Fibroblast of pulmonary artery (primary cell): ENCODE measurements at regions not wholly inside any gene's neighbourhood (a gene's known extent, or its start where the extent isn't known, plus 50 kb on each side); places are given as distances from the start of the nearest gene placed in this dataset.

Source experiments
- DNase-seq: peaks from one replicate; pipeline ENCODE4 v3.0.0-alpha.2; 2010; ENCODE audit warnings: low read depth
- H3K4me3 ChIP-seq: replicated peaks from 2 replicates; pipeline ENCODE4 v1.5.1; 2011; ENCODE audit warnings: low read depth, mild to moderate bottlenecking, control low read depth, low read length, moderate library complexity
- CTCF ChIP-seq: IDR thresholded peaks from 2 replicates; pipeline ENCODE4 v1.5.1; 2011; ENCODE audit warnings: mild to moderate bottlenecking, control low read depth, low read length, inconsistent platforms; ENCODE audit errors: missing control alignments

- DNase-seq, result no peak
- TF ChIP-seq CTCF, result no peak
- no peak overlapping the region for H3K4me3 ChIP-seq
Measured at GRCh38 chr2:215617060-215617824, 181.4 kb upstream of the FN1 start.

- no peak for TF ChIP-seq CTCF
- H3K4me3 ChIP-seq, result no peak overlapping the region
- no peak for DNase-seq
Measured at GRCh38 chr2:215615803-215616174, 179.9 kb upstream of the FN1 start.

GRCh38 chr2:215615067-215615802 is 179.4 kb upstream of the FN1 start:
- DNase-seq, result no peak
- no peak overlapping the region for H3K4me3 ChIP-seq
- TF ChIP-seq CTCF, result no peak

- DNase-seq, result no peak
- H3K4me3 ChIP-seq, result no peak overlapping the region
- TF ChIP-seq CTCF, result no peak
Measured at GRCh38 chr2:215614296-215614695, 178.4 kb upstream of the FN1 start.

GRCh38 chr2:215613888-215614287 is 178.0 kb upstream of the FN1 start:
- TF ChIP-seq CTCF, result no peak
- no peak for DNase-seq
- no peak overlapping the region for H3K4me3 ChIP-seq

GRCh38 chr2:215613280-215613679 is 177.4 kb upstream of the FN1 start:
- no peak overlapping the region for H3K4me3 ChIP-seq
- no peak for TF ChIP-seq CTCF
- DNase-seq, result no peak
